HG03442 (cell line): ENCODE measurements at regions not wholly inside any gene's neighbourhood (a gene's known extent, or its start where the extent isn't known, plus 50 kb on each side); places are given as distances from the start of the nearest gene placed in this dataset.
A peak's percentile ranks its signal among the peaks of the same experiment; 100 is the strongest.

Source experiments
- ATAC-seq: cut with Tn5 transposase; IDR thresholded peaks from one replicate; pipeline ENCODE4 v1.9.1; 2021; ENCODE audit warnings: mild to moderate bottlenecking, moderate library complexity; ENCODE audit not compliant: unreplicated experiment

- ATAC-seq, result no peak
Observed at GRCh38 chr5:68429510-68429909, 214.0 kb downstream of the PIK3R1 start.

GRCh38 chr5:68430279-68430678 lies 214.7 kb downstream of the PIK3R1 start:
- ATAC-seq, result no peak

GRCh38 chr5:68431186-68431585 lies 215.6 kb downstream of the PIK3R1 start:
- ATAC-seq, result no peak

- no peak for ATAC-seq
Observed at GRCh38 chr5:68431601-68432337, 216.2 kb downstream of the PIK3R1 start.

- no peak for ATAC-seq
Observed at GRCh38 chr5:68432682-68433081, 217.1 kb downstream of the PIK3R1 start.

- ATAC-seq, result no peak
Observed at GRCh38 chr5:68433526-68433922, 218.0 kb downstream of the PIK3R1 start.

- peak; percentile 92 for ATAC-seq
Observed at GRCh38 chr5:68433923-68434879, 218.6 kb downstream of the PIK3R1 start.

- ATAC-seq, result no peak
Observed at GRCh38 chr5:68435611-68436010, 220.1 kb downstream of the PIK3R1 start.

- no peak for ATAC-seq
Observed at GRCh38 chr5:68436686-68437520, 221.3 kb downstream of the PIK3R1 start.

GRCh38 chr5:68438876-68439275 lies 223.3 kb downstream of the PIK3R1 start:
- no peak for ATAC-seq

GRCh38 chr5:68440245-68440644 lies 224.7 kb downstream of the PIK3R1 start:
- ATAC-seq, result no peak

- ATAC-seq, result no peak
Observed at GRCh38 chr5:68440651-68441050, 225.1 kb downstream of the PIK3R1 start.

GRCh38 chr5:68441309-68442073 lies 225.9 kb downstream of the PIK3R1 start:
- no peak for ATAC-seq

- ATAC-seq, result no peak
Observed at GRCh38 chr5:68443091-68443490, 227.5 kb downstream of the PIK3R1 start.

- ATAC-seq, result no peak
Observed at GRCh38 chr5:68444048-68444447, 228.5 kb downstream of the PIK3R1 start.

GRCh38 chr5:68444833-68445232 lies 229.3 kb downstream of the PIK3R1 start:
- ATAC-seq, result no peak

- ATAC-seq, result no peak
Observed at GRCh38 chr5:68445257-68446069, 229.9 kb downstream of the PIK3R1 start.

GRCh38 chr5:68446070-68446357 lies 230.5 kb downstream of the PIK3R1 start:
- ATAC-seq, result no peak

GRCh38 chr5:68446487-68446894 lies 230.9 kb downstream of the PIK3R1 start:
- peak; percentile 88 for ATAC-seq
